ENCODE measurements at regions not wholly inside any gene's neighbourhood (a gene's known extent, or its start where the extent isn't known, plus 50 kb on each side); places are given as distances from the start of the nearest gene placed in this dataset.
"Not testable (repeated sequence)": the region's sequence is repeated elsewhere in the genome, so short reads cannot be mapped to it uniquely, and the experiment has no call there.

DNA sequence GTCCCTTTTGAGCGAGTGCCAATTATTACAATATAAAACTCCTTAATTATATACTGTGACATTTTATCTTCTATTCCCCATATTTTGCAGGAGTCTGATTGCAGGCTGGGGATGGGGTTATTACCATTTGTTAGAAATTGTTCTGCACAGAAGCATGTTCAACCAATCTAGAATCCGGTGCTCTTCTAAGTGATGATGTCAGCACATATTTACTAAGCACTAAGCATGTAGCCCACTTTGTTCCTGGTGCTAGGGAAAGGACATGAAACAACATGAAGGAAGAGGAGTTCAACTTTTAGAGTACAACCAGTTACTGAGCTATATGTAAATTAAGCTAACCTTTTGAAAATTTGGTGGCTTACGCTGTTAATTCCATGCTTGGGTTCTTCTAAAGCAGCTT, 52.8 kb upstream of the IL1RAPL2 start:
- no peak for DNase-seq (ENCODE audit: low read depth)

DNA sequence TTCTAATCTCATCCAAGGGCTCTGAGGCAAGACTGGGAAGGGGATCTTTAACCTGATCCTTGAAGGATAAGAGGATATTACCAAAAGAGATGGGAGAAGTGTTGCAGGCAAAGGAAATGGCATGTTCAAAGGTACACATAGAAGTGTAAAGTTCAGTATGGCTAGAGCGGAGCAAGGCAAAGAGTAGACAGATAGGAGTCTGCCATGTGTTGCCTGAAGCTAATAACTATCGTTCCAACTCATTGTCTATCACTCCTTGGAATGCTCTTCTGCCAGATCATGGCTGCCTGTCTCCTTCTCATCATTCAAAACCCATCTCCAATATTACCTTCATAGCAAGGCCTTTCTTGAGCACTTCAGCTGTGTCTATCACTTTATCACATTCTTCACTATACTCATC, 55.2 kb upstream of the IL1RAPL2 start:
- DNase-seq (ENCODE audit: low read depth): no peak

DNA sequence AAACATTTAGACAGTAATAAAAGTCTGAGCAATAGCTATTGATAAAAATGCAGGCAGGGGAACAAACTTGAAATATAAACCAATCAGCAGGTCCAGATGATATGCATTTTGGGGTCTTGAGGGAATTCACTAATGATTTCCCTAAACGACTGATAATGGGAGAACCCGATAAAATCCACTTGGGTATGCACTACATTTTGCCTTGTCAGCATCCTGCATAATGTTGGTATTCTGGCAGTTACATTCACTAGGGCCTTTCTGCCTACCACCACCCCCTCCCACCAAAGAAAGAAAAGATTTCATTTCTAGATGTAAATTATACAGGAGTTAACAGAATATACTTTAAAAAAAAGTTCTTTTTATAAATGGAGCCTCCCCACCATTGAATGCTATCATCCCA, 63.5 kb upstream of the IL1RAPL2 start:
- DNase-seq (ENCODE audit: low read depth): no peak

DNA sequence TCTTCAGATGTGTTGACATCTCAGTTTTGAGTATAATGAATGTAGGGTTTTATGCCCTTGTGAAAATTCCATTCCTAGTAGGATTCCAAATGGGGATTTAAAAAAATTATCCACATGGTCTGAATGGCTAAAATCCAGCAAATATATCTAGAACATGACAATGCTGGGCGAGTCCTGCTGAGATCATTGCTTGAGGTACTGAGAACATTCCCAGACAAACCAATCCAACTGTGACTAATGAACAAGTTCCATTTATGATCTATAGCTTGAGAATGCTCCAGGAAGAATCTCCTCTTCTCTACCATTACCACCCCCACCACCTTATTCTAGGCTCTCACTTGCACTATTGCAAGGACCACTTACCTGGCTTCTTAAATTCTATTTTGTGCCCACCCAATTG, 77.2 kb upstream of the IL1RAPL2 start:
- no peak for DNase-seq (ENCODE audit: low read depth)

DNA sequence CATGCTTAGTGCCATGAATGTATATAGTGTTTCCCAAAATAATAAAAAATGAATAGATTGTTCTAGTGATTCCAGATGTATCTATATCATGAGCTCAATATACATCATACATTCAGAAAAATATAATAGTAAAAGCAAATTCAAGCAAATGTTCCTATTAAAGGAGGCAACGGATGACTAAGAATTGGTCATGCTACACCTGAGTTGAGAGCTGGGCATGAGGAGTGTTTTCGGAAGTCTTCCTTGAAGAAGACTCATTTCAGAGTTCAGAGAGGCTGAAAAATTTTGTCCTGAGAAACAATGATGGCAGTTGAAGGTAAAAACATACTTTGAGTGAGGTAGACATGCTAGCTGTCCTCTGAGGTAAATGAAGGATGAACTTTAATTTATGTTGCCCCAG, 79.3 kb upstream of the IL1RAPL2 start:
- no peak for DNase-seq (ENCODE audit: low read depth)

DNA sequence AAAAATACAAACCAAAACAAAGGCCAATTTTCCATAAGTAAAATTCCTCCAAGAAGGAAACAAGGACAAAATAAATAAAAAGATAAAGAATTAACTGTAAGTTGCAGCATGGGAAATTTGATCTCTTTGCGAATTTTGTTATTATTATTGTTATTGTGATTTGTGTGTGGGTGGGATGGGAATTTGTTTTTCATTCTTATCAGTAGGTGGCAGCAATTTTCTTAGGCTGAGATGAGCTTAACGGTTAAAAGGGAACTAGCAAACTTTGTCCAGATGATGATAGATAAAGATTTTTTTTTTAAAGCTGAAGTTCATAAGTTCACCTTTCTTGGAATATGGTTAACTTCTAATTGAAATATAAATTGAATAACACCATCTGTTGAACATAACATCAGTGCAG, 83.2 kb upstream of the IL1RAPL2 start:
- DNase-seq (ENCODE audit: low read depth): peak; percentile 5

DNA sequence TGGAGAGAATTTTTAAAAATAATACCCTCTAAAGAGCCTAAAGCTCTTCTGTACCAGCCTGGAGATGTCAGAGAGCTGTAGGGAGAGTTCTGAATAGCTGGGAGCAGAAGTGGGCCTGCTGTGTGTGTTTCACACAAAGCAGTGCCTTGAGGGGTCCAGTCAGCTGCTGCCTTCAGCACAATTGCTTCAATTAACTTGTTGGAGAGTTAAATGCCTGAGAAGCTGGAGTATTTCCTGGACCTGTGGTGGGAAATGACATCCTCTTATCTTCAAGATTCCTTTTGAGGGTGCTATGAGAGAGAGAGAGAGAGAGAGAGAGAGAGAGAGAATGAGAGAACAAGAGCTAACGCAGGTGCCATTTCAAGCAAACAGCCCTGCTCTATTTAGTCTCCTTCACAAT, 96.2 kb upstream of the IL1RAPL2 start:
- no peak for DNase-seq (ENCODE audit: low read depth)

DNA sequence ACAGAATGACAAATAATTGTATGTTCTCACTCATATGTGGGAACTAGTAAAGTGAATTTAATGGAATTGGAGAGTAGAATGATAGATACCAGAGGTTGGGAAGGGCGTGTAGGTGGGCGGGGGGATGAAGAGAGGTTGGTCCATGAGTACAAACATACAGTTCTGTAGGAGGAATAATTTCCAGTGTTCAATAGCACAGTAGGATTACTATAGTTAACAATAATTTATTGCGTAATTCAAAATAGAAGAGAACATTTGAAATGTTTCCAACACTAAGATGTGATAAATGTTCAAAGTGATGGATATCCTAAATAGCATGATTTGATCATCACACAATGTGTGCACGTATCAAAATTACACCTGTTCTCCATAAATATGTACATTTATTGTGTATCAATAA, 106.2 kb upstream of the IL1RAPL2 start:
- DNase-seq (ENCODE audit: low read depth): no peak

DNA sequence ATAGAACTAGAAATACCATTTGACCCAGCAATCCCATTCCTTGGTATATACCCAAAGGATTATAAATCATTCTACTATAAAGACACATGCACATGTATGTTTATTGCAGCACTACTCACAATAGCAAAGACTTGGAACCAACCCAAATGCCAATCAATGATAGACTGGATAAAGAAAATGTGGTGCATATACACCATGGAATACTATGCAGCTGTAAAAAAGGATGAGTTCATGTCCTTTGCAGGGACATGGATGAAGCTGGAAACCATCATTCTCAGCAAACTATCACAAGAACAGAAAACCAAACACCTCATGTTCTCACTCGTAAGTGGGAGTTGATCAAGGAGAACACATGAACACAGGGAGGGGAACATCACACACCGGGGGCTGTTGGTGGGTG, 108.9 kb upstream of the IL1RAPL2 start:
- not testable (repeated sequence) for DNase-seq (ENCODE audit: low read depth)

DNA sequence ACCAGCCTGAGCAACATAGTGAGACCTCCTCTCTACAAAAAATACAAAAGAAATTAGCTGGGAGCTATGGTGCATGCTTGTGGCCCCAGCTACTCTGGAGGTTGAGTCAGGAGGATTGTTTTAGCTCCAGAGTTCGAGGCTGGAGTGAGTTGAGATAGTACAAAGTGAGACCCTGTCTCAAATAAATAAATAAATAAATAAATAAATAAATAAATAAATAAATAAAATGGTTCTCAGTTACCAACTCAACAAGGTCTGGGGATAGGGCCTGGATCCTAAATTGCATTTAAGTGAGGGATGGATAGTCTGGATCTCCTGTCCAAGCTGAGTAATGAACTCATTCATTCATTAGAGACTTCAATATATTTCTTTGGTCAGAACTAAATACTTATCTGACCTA, 115.7 kb upstream of the IL1RAPL2 start:
- DNase-seq (ENCODE audit: low read depth): no peak

DNA sequence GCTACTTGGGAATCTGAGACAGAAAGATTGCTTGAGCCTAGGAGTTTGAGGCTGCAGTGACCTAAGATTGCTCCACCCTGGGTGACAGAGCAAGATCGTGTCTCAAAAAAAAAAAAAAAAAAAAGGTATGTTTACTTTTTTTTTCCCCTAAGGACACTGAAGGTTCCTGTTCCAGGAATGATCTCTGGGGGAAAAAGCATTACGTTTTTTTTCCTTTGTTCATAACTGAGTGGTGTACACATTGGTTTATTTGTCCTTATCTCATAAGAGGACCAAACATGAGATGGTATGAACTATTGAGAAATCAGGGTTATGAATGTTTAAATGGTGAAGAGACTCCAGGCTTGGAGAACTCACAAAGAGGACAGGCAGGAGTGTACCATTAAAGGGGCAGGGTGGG, 120.4 kb upstream of the IL1RAPL2 start:
- no peak for DNase-seq (ENCODE audit: low read depth)

DNA sequence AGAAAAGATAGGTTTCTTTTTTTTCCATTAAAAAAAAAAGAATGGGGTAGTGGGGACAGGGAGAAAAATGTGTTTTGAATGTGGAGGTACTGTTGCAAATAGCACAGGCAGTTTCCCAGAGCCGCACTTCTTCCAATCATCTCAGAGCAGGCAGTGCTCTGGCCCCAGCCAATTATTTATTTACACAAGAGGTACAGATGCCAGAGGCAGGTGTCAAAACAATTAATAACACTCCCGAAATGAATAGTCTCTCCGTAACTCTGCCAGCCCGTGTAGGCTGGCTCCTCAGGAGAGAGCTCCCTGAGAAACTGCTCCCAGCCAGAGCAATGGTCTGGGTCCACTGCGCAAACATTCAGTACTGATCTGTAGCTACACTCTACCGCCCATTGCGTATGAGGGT, 130.8 kb upstream of the IL1RAPL2 start:
- no peak for DNase-seq (ENCODE audit: low read depth)

DNA sequence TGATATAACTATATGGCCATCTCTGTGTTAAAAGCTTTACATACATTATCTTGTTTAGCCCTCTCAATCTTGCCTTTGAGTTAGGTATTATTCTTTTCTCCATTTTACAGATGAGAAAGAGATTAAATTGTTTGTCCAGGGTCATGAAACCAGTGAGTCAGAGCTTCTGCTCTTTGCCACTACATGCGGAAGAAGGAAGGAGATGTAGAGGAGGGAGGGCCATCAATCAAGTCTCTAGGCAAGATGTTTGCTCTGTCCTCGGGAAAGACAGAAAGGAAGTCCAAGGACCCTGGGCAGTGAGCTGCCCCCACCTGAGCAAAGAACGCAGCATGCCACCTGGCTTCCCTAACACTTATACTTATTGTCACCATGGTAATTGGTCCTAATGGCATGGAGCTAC, 133.7 kb upstream of the IL1RAPL2 start:
- no peak for DNase-seq (ENCODE audit: low read depth)

DNA sequence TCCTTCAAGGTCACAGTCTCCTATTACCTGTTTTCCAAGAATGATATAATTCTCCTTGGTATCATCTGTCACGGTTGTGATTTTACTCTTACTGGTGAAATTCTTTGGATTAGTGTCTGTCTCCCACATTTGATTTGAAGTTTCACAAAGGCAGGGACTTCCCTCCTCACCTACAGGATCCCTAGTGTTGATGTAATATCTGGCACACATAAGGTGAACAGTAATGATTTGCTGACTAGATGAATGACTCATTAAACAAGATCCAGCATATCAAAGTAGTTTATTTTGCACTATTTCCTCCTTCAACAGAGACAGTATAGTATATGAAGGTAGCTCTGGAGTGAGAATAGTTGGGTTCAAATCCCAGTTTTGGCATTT, 135.3 kb upstream of the IL1RAPL2 start:
- DNase-seq (ENCODE audit: low read depth): no peak

DNA sequence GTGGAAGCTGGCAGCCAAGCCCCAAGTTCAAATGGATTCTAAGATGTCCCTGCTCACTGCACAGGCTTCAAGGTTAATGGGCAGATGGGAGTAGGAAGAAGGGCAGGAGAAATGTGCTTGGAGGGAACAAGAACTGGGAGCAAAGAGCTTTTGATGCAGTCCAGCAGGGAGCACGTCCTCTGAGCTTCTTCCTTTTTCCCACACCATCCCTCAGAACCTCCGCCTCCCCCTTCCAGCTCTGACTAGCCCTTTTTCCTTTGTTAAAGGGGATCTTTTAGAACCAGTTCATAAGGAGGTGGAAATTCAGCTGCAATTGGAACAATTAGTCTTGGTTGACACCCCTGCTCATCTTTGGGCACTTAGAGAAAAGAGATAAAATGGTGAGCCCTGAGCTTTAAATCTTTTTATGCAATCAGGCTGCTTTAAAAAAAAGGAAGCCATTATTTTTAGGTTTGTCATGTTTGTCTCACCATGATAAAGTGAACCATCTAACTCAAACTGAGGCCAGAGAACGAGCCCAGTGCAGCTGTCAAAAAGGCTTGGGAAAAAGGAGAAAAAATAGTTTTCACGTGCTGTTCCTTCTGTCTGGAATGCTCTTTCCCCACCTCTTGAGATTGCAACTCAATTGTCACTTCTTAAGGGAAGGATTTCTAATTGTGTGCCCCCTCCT, 135.8 kb upstream of the IL1RAPL2 start:
- no peak for DNase-seq (ENCODE audit: low read depth)

DNA sequence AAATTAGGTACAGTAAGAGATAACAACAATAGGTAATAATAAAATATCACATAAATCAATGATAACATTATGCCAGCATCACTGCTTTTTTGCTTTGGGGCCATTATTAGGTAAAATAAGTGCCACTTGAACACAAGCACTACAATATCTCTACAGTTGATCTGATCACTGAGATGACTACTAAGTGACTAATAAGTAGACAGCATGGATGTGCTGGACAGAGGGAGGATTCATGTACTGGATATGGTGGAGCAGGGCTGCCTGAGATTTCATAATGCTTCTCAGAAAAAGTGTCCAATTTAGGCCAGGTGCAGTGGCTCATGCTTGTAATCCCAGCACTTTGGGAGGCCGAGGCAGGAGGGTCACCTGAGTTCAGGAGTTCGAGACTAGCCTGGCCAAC, 137.8 kb upstream of the IL1RAPL2 start:
- no peak for DNase-seq (ENCODE audit: low read depth)

DNA sequence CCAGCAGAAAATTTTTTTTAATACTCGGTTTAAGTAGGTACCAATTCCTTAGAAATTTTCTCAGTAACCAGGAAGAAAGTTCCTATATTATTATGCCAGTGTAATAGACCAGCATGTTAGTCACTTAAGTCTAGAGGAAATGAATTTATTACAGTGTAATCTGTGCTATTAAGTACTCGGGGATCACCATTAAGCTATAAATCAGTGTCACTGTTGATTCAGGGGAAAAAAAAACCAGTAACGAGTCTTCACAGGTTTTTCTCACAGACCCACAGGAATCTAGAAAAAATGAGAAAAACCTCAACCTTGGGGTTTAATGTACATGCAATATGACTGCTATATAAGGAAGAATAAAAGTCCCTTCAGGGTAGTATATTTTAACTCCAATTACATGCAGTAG, 138.3 kb upstream of the IL1RAPL2 start:
- no peak for DNase-seq (ENCODE audit: low read depth)

DNA sequence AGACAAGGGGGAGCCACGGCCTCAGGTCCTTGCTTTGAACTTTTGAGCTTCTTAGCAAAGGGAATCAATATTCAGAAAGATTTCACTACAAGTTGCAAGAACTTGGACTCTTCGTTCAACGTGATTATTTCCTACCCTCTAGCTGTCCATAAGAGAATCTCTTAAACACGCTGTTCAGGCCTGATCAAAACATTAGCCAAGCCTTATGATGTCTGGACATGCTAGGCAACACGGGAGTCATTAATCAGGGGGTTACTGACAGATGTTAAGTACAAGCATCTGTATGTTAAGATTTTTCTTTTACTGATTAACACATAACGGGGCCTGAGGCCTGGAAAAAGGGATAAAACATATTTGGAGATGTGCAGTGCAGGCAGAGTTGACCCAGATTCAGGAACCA, 138.9 kb upstream of the IL1RAPL2 start:
- DNase-seq (ENCODE audit: low read depth): no peak

DNA sequence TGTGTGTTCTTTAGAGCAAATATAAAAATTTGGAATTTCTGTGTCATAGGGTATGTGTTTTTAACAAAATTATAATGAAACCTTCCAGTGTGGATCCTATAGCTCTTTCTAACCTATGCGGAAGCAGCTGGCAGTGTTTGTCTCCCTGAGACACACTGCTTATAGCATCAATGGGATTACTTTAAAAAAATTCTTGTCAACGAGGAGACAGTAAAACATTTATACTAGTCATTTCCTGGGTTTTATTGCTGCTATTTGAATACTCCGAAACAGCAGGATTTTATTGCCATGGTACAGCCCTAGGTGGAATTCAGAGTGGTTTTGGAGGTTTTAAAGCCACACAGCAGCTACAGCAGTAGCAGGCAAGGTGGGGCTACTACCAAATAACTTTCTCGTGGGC, 145.1 kb upstream of the IL1RAPL2 start:
- no peak for DNase-seq (ENCODE audit: low read depth)

DNA sequence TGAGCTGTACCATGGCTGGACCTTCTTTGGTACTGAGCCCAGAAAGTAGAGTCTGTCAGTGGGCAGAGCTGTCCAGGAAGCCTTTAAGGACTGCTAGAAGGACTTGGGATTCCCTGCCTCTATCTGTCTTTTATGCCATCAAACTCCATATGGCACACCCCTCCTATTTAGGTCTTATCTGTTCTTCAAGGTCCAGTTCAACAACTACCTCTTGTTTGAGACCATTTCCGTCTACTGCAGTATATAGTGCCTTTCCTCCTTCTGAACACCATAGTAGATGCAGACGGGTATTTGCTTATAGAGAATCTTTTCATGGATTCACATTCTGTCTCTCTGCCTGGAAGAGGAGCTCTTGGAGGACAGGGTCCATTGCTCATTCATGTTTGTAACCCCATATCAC, 146.1 kb upstream of the IL1RAPL2 start:
- no peak for DNase-seq (ENCODE audit: low read depth)

DNA sequence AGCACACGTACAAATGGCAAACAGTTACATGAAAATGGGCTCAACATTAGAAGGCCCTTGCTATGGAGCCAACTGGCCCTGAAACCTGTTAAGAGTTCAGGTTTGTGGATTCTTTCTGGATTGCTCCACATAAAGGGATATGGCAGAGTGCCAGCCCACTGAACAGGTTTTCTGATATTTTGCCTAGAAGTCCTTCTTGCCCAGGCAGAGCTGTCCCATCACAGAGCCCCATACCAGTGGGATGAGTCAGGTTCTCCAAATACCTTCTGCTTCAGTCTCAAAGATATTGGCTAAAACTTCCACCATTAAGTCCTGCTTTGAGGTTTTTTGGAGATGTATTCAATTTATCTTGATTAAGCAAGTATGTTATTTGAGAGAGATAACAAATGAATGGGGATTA, 146.8 kb upstream of the IL1RAPL2 start:
- no peak for DNase-seq (ENCODE audit: low read depth)

DNA sequence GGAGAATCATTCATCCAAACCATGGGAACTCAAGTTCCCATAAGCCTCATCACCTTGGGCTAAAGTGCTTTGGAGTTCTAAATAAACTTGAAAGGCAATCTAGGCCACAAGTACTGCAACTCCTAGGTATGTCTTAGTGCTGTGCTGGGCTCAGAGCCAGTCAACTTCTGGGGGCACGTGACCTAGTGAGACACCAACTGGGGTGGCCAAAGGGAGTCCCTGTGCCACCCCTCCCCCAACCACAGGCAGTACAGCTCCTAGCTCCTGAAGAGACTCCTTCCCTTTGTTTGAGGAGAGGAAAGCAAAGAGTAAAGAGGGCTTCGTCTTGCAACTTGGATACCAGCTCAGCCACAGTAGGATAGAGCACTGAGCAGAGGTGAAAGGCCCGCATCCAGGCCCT, 154.2 kb upstream of the IL1RAPL2 start:
- DNase-seq (ENCODE audit: low read depth): no peak

DNA sequence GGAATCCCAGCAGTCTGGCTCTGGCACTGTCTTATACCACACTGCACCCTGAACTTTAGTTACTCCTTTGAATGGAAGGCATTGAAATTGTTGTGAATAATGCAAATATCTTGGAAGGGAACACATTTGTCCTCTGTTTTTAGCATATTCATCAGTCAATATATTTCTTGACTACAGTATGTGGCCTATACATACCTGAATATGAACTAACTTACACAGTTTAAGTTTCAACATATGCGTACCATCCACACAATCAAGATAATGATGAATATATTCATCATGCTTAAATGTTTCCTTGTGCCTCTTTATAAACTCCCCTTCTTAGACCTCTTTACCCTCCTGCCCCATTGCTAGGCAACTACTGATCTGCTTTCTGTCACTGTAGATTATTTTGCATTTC, 145.7 kb upstream of the ESX1 start:
- DNase-seq (ENCODE audit: low read depth): no peak

DNA sequence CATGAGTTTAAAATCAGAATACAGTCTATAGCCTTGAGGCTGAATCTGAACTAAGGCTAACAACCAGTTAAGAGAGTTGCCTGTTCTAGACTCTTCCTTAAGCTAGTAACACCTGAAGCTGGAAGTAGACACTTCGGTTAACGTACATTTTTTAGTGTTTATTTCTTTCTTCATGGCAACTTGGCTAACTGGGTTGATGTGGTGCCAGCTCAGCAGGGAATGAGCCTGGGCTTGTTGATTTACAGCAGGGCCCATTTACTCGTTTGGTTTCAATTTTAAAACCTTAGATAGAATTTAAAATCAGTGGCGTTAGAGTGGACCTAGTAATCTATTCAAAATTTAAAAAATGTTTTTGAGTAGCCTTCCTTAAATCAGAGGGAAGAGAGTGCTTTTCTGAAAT, 137.6 kb upstream of the ESX1 start:
- no peak for DNase-seq (ENCODE audit: low read depth)
